Daoy (cell line): ENCODE measurements at regions not wholly inside any gene's neighbourhood (a gene's known extent, or its start where the extent isn't known, plus 50 kb on each side); places are given as distances from the start of the nearest gene placed in this dataset.
A peak's percentile ranks its signal among the peaks of the same experiment; 100 is the strongest.
"Not testable (repeated sequence)": the region's sequence is repeated elsewhere in the genome, so short reads cannot be mapped to it uniquely, and the experiment has no call there.

Experiments
- DNase-seq: peaks from one replicate; pipeline ENCODE4 v3.0.0-alpha.2; 2015; ENCODE audit warnings: low read depth

DNA sequence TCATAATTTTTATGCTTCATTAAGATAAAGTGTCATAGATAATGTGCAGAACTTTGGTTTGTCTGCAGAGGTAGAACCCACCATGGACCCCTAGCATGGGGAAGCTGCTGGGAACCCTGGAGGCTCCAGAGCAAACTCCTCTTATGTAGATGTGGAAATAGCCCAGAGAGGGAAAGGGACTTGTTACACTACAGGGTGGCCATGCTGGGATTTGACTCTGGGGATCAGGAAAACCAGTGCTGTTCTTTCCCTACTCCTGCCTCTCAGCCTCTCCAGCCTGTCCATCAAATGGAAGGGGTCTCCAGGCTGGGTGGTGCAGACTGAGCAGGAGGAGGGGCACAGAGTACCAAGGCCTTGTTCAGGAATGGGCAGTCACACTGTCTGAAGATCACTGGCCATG is 54.2 kb downstream of the MSX1 start:
- no peak for DNase-seq

DNA sequence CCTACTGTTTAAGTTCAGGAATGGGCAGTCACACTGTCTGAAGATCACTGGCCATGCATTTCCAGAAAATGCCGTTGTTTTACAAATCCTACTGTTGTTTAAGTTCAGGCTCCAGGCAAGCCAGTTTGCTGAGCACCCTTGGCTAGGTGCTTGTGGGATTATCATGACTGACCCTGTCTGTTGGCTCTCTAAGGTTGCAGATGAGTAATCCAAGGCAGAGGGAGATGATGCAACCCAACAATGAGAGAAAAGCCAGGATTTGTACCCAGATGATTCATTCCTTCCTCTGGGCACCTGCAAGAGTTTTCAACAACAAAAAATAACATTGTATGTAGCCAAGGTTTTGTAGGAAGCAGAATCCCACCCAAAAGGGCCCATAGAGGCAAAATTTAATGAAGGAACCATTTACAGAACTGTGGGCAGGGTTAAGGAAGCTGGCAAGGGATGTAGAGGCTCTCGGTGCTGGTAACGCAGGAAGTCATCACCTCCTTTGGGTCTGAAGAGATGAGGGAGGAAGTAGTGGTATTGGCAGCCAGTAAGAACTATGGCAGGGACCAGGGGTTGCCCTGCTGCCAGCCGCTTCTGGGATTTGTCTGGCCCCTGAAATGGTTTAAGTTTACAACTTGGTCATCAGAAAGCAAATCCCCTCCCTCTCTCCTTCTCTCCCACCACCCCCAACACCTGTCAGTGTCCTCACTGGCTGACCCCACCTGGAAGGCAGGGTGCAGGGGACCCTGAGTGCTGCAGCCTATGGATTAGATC is 54.8 kb downstream of the MSX1 start:
- peak; percentile 48 for DNase-seq

DNA sequence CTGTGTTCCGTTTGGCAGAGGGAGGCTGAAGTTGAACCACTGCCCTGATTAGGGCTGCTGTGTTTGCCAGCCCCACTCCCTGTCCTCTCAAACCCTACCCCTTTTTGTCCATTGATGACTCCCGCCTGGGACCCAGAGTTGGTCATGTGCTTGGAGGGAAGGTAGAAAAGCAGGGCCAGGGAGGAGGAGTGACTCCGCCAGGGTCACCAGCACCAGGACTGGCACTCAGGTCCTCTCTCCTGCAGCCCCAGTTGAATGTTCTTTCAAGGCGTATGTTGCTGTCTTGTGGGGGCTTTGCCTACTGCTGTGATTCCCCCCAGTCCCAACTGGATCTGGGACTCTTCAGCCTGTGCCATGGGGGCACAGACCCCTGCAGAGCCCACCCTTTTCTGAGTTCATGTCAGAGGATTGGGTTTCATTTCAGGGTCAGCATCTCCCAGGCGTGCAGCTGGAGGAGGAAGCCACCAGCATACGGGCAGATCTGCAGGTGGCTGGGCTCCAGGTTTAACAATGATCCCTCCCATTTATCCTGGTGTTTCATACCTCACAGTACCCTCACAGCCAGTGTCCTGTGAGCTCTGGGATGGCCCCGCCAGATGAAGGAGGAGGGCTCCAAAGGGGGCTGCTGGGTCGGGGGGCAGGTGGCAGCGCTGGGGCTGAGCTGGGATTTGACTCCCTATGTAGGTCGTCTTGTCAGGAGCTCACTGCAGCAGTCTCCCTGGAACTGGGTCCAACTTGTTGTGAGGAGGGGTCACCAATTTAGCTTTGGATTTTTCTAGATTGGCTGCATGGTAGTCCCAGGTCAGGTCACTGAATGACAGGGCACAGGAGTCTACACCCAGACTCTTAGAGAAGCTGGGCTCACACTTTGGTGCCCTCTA is 55.7 kb downstream of the MSX1 start:
- DNase-seq: no peak

DNA sequence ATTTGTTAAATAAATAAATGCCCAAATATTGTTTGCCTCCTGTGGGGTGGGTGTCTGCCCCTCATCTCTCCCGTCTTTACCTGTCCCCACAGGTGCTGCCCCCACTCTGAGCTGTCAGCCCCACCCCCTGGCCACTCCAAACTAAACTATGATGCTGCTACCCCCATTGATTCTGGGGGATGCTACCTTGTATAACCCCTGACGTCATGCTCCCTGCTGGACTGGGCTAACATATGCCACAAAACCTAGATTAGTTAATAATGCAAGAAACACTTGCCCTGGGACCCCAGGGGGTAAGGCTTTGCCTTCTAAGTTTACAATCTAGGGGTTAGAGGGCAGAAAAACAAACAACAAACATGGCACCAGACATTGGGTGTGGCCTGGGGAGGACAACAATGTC is 58.6 kb downstream of the MSX1 start:
- no peak for DNase-seq

DNA sequence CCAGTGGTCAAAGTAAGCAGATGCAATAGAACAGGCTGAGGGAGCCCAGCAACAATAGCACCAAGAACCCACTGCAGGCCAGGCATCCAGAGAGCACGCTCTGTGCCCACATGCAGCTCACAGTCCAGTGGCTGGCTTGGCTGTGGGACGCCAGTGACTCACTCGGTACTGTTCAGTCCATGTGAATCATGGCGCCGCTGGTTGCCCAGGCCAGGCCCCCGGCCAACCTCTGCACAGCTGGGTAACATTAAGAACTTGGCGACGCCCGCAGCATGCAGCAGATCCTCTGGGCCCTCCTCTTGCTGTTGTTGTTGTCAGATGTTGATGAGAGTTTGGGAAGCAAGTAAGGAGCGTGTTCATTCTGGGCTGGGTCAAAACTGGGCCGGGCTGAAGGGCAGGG is 60.5 kb downstream of the MSX1 start:
- DNase-seq: peak; percentile 37

DNA sequence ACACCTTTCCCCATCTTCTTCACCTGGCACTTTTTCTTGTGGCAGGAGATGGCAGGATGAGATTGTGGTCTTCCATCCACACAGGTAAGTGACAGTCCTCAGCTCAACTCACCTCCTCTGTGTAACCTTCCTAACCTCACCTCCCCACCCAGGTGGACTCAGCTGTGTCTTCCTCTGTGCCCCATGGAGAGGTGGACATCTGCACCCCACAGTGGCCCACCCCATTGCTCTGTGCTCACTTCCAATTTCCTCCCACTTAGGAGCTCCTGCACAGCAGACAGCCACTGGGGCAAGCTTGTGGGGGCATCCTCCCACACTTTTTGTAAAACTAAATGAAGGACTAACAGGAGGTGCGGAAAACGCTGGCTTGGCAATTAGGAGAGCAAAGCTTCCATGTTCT is 61.6 kb downstream of the MSX1 start:
- DNase-seq: no peak

DNA sequence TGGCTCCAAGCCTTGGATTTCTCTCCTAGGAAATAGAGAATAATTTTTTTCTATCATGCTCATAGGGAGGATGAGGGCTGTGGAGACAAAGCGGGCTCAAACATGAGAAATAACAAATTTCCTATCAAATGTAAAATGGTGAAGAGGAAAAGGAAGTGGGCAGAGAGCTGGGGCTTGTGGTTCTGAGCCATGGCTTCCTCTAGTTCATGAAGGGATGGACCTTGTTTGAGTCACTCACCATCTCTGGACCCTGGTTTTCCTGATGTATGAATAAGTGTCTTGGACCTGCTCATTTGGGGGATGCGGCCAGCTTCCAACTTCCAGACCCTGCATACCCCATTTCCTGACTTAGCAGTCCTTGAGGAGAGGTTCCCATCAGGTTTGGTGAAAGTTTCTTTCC is 63.0 kb downstream of the MSX1 start:
- DNase-seq: no peak

DNA sequence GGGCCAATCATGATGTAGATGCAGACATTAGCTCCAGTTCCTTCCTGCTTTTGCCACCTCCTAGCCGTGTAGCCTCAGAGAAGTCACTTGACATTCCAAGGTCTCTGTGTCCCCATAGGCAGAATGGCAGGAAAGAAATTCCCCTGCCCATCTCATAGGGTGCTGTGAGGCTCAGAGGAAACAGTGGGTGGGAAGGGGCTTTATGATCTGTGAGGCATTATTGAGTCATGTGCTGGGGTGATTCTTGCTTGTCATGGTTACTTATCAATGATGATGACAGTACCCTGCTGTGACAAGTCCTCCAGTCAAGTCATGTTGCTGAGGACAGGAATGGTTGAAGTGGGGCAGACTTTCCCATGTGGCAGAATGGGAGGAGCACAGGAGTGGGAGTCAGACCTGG is 63.7 kb downstream of the MSX1 start:
- DNase-seq: no peak

DNA sequence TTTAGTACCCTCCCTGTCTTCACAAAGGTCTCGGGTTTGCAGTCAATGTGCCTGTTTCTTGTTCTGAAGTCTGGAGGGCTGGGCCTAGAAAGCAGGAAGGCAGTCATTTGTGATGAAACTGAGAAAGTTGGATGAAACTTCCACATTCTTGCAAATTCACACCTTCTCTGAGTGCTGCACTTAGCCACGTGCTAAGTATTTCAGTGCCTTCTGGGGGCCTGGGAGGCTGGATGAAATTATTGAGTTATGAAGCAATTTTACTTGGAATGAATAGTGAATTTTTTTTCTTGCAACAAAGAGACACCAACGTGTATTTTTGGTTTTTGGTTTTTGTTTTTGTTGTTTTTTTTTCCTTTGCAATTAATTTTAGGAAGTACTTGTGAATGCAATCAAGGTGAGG is 71.2 kb downstream of the MSX1 start:
- no peak for DNase-seq

DNA sequence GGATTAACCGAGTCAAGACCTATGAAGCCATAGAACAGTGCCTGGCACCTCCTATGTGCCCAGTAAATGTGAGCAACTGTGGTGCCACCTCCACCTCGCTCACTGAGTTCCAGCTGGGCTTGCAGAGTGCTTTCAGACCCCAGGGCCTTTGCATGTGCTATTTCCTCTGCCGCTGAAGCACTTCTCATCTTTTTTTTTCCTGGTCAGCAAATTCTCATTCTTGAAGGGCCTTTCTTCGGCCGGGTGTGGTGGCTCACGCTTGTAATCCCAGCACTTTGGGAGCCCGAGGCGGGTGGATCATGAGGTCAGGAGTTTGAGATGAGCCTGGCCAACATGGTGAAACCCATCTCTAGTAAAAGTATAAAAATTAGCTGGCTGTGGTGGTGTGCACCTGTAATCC is 76.5 kb downstream of the MSX1 start:
- DNase-seq: no peak

DNA sequence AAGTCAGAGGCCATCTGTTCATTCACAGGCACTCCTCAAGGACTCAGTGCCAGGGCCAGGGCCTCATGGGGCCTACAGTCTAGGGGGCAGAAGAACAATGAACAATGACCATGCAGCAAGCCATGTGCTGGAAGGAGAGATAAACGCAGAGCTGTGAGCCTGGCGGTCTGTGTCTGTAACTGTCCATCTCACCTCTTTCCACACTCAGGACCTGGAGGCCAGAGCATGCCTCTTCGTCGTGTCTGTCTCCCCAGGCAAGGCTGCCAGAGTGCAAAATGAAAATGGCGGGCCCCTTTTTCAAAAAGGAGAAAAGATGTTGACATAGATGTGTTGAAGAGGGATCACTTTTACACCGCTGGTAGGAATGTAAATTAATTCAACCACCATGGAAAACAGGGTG is 78.5 kb downstream of the MSX1 start:
- DNase-seq: no peak

DNA sequence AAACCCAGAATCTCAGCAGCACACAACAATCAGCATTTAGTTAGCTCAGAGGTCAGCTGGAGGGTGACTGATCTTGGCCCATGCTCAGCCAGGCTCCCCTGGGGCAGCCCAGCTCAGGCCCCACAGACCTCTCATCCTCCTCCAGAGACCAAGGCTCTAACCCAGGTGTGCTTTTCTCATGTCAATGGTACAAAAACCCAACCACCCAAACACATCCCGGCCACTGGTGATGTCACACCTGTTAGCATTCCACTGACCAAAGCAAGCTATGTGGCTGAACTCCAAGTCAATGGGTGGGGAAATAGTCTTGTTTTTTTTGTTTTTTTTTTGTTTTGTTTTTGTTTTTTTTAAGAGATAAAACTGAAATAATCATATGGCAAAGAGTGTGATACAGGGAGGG is 77.5 kb downstream of the CYTL1 start:
- DNase-seq: no peak

DNA sequence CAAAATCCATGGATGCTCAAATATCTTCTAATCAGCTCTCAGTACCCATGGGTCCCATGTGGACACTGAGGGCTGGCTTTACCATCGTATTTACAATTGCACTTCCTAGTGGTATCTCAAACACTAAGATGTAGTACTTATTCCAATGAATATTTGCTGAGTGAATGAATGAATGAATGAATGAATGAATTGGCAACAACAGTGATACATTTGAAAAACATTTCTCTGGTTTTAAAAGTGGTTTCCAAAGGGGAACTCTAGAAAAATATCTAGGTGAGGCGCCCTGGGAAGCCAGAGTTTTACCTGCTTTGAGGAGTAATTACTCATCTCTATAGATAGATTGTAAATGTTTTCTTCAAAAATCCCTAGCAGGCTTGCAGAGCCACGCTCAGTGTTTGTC is 76.6 kb downstream of the CYTL1 start:
- DNase-seq: no peak

DNA sequence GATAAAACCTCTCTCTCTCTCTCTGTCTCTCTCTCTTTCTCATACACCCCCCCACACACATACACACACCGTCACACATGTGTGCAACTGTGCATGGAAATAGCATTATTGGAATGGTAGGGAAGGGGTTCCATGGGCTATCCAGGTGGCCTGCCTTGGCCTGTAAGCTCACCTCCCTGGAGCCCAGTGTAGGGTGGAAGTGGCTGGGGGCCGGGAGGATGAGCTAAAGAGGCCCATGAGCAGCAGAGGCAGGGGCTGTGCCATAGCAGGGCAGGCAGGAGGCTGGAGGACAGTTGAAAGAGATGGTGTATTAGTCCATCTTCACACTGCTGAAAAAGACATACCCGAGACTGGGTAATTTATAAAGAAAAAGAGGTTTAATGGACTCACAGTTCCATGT is 74.2 kb downstream of the CYTL1 start:
- no peak for DNase-seq

DNA sequence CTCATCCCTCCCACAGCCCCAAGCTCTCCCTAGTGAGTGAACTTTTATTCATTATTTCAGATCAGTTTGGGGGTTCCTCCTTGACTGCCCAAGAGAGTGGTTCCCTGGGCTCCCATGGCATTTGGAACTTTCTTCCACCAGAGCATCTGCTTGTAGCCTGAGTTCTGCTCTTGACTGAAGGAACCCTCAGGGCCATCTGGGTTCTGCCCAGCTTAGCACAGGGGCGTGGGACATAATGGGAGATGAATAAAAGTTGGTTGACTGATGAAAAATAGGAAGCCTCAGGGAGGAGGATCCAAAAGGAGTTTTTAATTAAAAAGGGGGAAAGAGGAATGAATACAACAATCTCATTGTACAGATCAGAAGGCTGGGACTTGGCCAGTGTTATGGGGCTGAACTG is 73.4 kb downstream of the CYTL1 start:
- no peak for DNase-seq

DNA sequence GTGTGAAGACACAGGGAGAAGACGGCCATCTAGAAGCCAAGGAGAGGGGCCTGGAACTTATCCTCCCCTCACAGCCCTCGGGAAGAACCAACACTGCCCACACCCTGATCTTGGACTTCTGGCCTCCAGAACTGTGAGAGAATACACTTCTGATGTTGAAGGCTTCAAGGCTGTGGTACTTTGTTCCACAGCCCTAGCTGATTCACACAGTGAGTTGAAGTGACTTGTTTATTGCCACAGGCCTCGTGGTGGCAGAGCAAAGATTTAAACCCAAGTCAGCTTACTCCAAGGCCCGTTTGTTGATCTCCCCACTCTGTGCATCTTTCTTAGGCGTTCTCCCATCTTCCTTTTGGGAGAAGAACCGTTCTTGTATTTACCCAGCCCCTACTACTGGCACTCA is 72.8 kb downstream of the CYTL1 start:
- DNase-seq: no peak

DNA sequence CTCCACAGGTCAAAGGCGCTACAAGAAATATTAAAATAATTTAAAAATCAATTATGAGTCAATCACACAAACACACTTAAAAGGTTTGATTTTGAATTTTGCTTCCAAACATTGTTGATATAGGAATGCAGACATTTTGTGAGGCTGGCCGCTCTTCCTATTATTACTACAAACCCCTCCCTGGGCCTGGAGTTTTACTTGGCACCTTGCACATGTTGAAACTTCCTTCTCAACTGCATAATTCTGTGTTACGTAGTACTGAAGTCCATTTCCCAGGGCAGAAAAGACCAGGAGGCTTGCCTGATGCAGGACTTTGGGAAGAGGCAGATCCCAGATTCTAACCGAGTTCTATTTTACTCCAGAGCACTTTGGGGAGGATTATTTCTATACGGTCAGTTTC is 71.5 kb downstream of the CYTL1 start:
- no peak for DNase-seq

DNA sequence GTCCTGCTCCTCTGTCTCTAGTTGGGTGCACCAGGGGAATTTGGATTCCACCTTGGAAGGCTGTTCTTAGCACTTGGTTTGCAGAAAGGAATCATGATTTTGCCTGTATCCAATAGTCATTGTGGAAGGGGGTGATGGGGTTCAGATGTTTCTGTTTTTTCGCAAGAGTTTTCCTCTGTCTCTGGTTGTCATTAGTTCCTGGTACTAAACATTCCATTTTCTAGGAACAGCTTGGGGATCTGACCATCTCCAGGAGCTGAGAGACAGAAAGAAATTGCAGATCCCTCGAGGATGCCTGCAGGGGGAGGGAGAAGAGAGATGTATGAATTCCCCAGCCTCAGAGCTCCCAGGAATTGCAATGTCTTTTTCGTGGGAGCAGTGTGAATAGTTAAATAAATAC is 70.9 kb downstream of the CYTL1 start:
- DNase-seq: no peak

DNA sequence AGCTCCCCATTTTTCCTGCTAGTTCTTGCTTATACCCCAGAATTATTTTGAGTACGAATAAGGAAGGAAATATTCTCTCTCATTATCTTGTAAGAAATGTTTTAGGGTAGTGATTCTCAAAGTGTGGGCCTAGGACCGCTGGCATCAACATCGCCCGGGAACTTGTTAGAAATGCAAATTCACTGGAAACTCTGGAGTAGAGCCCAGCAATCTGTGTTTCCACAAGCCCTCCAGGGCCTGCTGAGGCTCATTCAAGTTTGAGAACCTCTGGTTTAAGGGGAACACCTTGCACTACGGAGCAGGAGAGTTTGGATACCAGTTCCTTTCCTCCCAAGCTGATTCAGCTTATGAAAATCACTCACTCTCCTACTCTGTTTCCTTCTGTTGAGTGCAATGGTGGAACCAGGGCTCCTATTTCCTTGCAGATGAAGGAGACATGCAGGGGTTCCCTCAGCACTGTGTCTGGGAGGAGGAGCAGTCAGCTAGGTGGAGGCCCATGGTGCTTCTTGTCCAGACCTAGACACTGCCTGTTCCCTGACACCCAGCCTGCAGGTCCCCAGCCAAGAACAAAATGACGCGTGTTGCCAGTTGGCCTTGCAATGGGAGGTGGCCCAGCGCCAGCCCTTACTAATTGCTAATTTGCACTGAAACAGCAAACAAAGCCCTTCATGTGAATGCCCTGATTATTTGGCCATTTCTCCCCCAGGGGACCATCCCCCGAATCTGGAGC is 68.5 kb downstream of the CYTL1 start:
- no peak for DNase-seq

DNA sequence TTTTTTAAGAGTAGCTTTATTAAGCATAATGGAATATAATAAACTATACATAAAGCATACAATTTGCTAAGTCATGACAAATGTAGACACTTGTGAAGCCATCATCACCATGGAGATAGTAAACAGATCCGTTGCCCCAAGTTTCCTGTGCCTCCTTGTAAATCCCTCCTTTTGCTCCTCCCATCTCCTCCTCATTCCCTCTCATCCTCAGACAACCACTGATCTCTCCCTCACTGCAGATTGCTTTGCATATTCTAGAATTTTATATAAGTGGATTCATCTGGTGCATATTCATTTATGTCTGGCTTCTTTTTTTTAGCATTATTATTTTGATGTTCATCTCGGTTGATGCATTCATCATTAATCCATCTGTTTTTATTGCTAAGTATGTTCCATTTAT is 67.0 kb downstream of the CYTL1 start:
- no peak for DNase-seq

DNA sequence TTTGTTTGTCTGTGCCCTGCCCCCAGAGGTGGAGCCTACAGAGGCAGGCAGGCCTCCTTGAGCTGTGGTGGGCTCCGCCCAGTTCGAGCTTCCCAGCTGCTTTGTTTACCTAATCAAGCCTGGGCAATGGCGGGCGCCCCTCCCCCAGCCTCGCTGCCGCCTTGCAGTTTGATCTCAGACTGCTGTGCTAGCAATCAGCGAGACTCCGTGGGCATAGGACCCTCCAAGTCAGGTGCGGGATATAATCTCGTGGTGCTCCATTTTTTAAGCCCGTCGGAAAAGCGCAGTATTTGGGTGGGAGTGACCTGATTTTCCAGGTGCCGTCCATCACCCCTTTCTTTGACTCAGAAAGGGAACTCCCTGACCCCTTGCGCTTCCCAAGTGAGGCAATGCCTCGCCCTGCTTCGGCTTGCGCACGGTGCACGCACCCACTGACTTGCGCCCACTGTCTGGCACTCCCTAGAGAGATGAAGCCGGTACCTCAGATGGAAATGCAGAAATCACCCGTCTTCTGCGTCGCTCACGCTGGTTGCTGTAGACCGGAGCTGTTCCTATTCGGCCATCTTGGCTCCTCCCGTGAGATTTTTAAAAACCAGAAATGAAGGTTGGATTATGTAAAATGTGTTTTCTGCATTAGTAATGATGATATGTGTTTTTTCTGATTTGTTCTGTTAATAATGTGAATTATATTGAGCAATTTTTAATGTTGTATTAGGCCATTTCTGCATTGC is 59.7 kb downstream of the CYTL1 start:
- DNase-seq: not testable (repeated sequence)

DNA sequence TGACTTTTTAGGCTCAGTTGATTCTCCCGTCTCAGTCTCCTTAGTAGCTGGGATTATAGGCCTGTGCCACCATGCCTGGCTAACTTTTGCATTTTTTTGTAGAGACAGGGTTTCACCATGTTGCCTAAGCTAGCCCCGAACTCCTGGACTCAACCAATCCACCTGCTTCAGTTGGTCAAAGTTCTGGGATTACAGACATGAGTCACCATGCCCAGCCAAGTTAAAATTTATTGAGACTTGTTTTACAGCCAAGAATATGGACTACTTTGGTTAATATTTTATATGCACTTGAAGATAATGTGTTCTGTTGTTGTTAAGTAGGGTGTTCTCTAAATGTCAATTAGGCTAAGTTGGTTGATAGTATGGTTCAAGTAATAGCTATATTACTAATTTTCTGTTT is 58.7 kb downstream of the CYTL1 start:
- DNase-seq: no peak
